IMR-90 (cell line): ENCODE measurements at regions not wholly inside any gene's neighbourhood (a gene's known extent, or its start where the extent isn't known, plus 50 kb on each side); places are given as distances from the start of the nearest gene placed in this dataset.

ENCODE experiments used
- BHLHE40 ChIP-seq: fragments of 150-350 bp; IDR thresholded peaks from 2 replicates; pipeline ENCODE4 v1.6.1; 2016; ENCODE audit warnings: mild to moderate bottlenecking, low read depth, low read length
- CEBPB ChIP-seq: IDR thresholded peaks from 2 replicates; pipeline ENCODE4 v1.6.1; 2012; ENCODE audit warnings: low read depth, low read length, improper control_type of control experiment
- MAZ ChIP-seq: IDR thresholded peaks from 2 replicates; pipeline ENCODE4 v1.6.1; 2012; ENCODE audit warnings: low read depth, mild to moderate bottlenecking, low read length, improper control_type of control experiment, moderate library complexity, borderline replicate concordance
- MXI1 ChIP-seq: IDR thresholded peaks from 2 replicates; pipeline ENCODE4 v1.6.1; 2012; ENCODE audit warnings: low read depth, mild to moderate bottlenecking, low read length, moderate library complexity, borderline replicate concordance
- NFE2L2 ChIP-seq: fragments of 150-350 bp; IDR thresholded peaks from 2 replicates; pipeline ENCODE4 v1.6.1; 2016; ENCODE audit warnings: low read depth, mild to moderate bottlenecking, low read length
- POLR2A ChIP-seq: IDR thresholded peaks from 2 replicates; pipeline ENCODE4 v1.6.1; 2012; ENCODE audit warnings: mild to moderate bottlenecking, low read depth, low read length
- RAD21 ChIP-seq: IDR thresholded peaks from 2 replicates; pipeline ENCODE4 v1.6.1; 2012; ENCODE audit warnings: low read length, improper control_type of control experiment
- RCOR1 ChIP-seq: IDR thresholded peaks from 2 replicates; pipeline ENCODE4 v1.6.1; 2012; ENCODE audit warnings: mild to moderate bottlenecking, low read length, improper control_type of control experiment; ENCODE audit not compliant: insufficient replicate concordance
- RFX5 ChIP-seq: IDR thresholded peaks from 2 replicates; pipeline ENCODE4 v1.8.0; 2012; ENCODE audit warnings: low read depth, mild to moderate bottlenecking, low read length, moderate library complexity
- SMC3 ChIP-seq: fragments of 150-350 bp; IDR thresholded peaks from 2 replicates; pipeline ENCODE4 v1.6.1; 2016; ENCODE audit warnings: low read depth, mild to moderate bottlenecking, antibody characterized with exemption, low read length, moderate library complexity
- TF ChIP-seq, protein P1 (sequence below): conservative IDR thresholded peaks from 2 replicates; pipeline ENCODE4 v1.5.1; 2012; ENCODE audit warnings: mild to moderate bottlenecking, low read depth, low read length, improper control_type of control experiment
- TF ChIP-seq, protein P2 (sequence below): fragments of 150-350 bp; IDR thresholded peaks from 2 replicates; pipeline ENCODE4 v1.6.1; 2017; ENCODE audit warnings: mild to moderate bottlenecking, antibody characterized with exemption, low read length, low read depth

DNA sequence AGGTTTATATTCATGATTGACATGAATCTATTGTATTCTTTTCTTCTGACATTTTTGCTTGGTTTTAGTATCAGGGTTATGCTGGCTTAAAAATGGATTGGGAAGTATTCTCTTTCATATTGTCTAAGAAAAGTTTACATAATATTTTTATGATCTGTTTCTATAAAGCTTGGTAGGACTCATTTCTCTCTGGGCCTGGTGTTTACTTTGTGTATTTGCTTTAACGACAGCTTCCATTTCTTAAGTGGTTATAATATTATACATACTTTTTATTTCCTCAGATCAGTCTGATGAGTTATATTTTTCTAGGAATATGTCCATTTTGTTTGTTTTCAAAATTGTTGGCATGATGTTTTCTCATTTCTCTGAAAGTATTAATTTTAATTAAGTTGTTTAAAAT lies 117.9 kb upstream of the IL12A start:
- TF ChIP-seq, protein P1, sequence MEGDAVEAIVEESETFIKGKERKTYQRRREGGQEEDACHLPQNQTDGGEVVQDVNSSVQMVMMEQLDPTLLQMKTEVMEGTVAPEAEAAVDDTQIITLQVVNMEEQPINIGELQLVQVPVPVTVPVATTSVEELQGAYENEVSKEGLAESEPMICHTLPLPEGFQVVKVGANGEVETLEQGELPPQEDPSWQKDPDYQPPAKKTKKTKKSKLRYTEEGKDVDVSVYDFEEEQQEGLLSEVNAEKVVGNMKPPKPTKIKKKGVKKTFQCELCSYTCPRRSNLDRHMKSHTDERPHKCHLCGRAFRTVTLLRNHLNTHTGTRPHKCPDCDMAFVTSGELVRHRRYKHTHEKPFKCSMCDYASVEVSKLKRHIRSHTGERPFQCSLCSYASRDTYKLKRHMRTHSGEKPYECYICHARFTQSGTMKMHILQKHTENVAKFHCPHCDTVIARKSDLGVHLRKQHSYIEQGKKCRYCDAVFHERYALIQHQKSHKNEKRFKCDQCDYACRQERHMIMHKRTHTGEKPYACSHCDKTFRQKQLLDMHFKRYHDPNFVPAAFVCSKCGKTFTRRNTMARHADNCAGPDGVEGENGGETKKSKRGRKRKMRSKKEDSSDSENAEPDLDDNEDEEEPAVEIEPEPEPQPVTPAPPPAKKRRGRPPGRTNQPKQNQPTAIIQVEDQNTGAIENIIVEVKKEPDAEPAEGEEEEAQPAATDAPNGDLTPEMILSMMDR = no peak
- TF ChIP-seq MXI1 (no peak), RCOR1 (no peak), CEBPB (no peak), RAD21 (no peak), BHLHE40 (no peak), POLR2A (no peak), NFE2L2 (no peak), MAZ (no peak), RFX5 (no peak), SMC3 (no peak)
- TF ChIP-seq, protein P2, sequence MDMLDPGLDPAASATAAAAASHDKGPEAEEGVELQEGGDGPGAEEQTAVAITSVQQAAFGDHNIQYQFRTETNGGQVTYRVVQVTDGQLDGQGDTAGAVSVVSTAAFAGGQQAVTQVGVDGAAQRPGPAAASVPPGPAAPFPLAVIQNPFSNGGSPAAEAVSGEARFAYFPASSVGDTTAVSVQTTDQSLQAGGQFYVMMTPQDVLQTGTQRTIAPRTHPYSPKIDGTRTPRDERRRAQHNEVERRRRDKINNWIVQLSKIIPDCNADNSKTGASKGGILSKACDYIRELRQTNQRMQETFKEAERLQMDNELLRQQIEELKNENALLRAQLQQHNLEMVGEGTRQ = no peak
